HG03064 (cell line): ENCODE measurements at regions not wholly inside any gene's neighbourhood (a gene's known extent, or its start where the extent isn't known, plus 50 kb on each side); places are given as distances from the start of the nearest gene placed in this dataset.

Source experiments
- ATAC-seq: cut with Tn5 transposase; IDR thresholded peaks from one replicate; pipeline ENCODE4 v1.9.1; 2021; ENCODE audit warnings: low read depth; ENCODE audit not compliant: unreplicated experiment

- no peak for ATAC-seq
These were observed 58.4 kb downstream of the HMHB1 start for GRCh38 chr5:143870362-143870761.

DNA sequence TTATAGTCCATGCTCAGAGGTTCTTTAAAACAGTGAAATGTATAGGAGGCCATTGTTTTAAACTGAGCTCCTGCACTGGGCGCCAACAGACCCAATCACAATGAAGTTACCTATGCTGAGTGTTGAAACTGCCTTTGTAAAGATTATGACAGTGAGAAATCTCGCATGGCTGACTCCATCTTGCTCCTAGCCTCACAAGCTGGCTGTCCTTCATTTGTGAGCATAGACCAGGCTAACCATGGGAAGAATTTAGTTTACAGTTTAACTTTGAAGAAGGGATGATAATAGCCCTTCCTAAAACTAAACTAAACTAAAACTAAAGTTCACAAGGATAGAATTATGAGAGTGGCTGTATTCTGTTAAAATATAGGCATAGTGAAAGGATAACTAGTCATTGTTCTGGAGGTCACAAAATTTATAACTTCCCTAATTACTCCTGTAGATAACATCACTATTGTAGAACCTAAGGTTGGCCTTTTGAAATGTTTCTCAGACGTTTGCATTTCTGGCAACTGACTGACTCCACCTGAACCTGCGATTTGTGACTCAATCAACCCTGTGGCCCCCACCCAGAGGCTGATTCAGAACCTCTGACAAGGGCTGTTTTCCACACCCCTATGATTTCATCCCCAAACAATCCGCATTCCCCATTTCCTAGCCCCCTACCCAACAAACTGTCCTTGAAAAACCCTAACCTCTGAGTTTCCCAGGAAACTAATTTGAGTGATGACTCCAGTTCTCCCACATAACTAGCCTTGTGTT lies 59.1 kb downstream of the HMHB1 start:
- no peak for ATAC-seq

DNA sequence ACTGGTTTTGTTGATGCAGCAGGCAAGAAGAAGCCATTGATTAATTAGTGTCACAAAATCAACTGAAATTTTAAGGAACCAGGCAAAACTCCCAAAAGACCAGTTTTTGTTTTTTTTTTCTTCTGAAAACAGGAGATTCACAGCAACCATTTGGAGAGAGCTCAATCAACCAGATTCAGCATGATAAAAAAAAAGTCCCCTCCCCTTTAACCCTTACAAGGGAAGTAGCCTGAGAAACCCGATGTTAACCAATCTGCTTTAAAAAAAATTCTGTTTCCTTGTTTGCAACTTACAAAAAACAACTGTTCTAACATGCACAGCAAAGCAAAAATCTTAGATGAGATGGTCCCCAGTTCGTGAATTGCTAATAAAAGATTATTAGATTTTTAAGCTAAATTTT lies 59.7 kb downstream of the HMHB1 start:
- ATAC-seq = no peak

GRCh38 chr5:143874312-143874711 lies 62.4 kb downstream of the HMHB1 start:
- no peak for ATAC-seq

DNA sequence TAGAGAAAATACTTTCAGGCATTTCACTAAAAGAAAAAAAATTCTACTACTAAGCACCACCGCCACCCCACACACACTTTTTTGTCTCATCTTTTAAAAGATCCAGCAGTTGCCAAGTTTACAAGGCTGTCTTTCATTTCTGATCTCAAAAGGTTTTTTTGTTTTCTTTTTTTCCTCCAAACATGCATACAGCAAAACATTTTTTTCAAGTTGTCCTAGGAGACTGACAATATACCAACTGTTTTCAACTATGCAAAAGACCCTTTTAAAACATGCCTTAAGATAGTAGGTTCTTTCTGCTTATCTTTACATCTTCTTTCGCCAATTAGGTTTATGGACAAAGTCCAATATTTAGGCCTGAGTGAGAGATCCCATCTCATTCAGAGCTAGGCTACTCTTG lies 65.2 kb downstream of the HMHB1 start:
- ATAC-seq = no peak

GRCh38 chr5:143878430-143878829 lies 66.5 kb downstream of the HMHB1 start:
- ATAC-seq = no peak

DNA sequence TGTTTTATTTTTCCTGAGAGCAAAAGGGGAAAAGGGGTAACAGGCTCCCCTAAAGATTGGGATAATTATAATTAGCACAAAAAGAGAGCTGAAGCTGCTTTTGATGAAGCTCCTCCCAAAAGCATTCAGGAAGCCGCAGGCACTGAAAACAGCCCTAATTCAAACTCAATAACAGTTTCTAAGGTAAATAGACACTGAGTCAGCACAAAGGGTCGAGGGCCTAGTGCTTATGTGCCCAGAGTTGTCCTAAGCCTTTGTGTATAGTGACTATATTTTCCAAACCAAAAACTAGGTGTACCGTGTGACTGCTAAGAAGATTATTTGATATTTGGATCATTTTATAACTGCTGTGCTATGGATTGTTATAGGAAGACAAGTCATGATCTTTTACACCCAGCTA lies 67.7 kb downstream of the HMHB1 start:
- ATAC-seq = no peak

DNA sequence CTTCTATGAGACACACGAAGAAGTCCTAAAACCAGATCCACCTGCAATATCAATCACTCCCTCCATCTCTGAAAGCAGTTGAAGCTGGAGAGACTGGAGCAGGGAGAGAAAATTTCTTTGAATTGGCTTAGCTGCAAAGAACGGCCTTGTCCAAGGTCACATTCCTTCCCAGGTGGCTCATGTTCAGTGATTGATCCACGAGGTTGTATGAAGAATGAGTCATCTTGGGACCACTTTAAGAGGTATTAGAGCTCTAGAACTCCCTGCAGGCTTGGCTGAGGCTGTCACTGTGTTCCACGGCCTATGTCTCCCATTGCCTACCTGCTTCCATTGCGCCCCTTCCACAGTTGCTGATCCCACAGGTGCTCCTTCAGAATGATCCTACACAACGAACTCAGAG lies 68.2 kb downstream of the HMHB1 start:
- no peak for ATAC-seq

- no peak for ATAC-seq
These were observed 70.6 kb downstream of the HMHB1 start for GRCh38 chr5:143882520-143882919.

DNA sequence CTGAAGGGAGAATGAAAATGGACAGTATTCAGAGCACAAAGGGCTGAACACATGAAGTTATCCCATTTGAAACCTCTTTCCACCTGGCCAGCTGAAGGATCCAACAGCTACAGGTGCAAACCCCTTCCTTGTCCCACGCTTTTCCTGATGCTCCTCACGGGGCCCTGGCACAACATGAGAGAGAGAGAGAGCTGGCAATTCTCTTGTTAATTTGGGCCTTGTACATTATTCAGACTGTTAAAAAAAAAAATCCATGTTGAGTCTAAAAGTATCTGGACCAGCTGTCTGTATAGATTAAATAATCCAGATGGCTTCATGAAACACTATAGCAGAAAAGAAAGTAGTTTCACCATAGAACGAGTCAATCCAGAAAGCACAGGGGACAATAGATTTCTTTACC lies 74.1 kb downstream of the HMHB1 start:
- ATAC-seq = no peak

GRCh38 chr5:143886651-143887638 lies 75.0 kb downstream of the HMHB1 start:
- no peak for ATAC-seq

DNA sequence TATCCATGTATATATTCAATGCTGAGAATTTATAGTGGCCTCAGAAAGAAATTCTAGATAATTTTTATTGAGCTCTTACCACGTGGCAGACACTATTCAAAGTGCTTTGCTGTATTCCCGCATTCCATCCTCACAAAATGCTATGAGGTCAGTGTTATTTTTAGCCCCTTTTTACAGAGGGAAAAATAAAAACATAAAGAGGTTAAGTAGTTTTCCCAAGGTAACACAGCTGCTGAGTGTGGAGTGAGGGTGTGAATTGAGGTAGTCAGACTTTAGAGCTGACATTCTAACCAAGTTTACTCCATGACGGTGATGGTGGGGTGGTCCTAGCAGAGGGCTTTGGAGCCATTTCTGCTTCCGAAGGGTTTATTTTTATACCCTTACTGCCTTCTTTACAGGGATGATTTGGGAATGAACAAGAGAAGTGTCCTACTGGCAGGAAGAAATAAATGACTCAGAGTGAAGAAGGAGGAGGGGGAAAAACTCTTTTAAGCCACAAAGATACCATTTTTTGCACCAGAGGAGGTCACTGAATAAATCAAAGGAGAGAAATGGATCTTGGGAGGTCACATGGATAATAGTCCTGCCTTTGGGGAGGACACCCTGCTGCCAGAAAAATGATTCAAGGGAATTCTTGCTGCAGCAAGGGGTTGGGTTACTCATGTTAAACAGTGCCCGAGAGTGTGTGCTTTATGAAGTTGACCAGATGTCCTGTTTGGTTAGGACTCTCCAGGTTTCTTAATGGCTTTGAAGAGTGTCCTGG lies 76.1 kb downstream of the HMHB1 start:
- no peak for ATAC-seq

GRCh38 chr5:143888912-143889311 lies 77.0 kb downstream of the HMHB1 start:
- ATAC-seq = no peak

DNA sequence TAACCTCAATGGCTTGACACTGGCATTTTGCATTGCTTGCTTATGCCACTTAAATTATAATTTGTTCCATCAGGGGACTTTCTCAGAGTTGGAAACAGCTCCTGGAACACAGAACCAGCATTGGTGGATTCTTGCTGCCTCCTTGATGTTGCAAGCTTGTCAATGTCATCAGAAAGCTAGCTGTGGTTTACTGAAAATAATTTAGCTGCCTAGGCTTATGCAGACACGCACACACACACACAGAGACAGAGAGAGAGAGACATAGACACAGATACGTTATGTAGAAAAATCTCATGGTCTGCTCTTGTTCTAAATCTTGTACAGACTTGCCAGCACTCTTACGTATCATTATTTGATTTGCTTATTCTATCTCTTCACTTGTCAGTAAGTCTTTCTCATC lies 78.0 kb downstream of the HMHB1 start:
- no peak for ATAC-seq

DNA sequence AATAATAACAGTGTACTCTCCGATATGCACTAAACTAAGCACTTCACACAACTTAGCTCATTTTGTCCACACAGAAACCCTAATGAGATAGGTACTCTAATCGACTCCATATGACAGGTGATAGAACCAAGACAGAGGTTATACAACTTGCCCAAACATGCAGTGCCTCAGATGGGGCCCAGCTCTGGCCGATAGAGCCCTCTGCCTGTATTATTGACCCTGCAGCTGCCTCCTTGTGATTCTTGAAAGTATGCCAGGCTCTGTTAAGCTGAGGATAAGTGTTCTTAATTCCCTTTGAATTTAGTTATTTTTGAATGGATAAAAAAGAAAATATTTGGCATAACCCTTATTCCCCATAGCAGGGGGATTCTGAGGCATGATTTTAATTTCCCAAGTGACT lies 78.5 kb downstream of the HMHB1 start:
- ATAC-seq = no peak

DNA sequence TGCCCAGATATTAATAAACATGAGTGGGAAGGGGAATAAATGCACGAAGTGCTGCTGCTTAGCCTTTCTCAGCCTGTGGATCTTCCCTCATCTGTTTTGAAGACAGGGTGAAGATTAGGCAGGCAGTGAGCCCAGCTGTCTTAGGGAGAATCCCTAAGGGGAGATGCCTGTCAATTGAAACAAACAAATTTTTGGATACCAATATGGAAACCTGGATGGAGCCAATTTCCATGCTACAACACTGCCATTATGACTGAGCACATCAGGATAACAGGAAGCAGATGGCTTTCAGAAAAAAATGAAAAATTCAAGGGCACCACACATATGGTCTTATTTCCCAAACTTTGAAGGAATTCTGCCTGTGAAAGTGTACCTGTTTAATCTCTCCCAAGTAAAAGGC lies 80.3 kb downstream of the HMHB1 start:
- ATAC-seq = no peak

- no peak for ATAC-seq
These were observed 80.9 kb downstream of the HMHB1 start for GRCh38 chr5:143892908-143893307.

DNA sequence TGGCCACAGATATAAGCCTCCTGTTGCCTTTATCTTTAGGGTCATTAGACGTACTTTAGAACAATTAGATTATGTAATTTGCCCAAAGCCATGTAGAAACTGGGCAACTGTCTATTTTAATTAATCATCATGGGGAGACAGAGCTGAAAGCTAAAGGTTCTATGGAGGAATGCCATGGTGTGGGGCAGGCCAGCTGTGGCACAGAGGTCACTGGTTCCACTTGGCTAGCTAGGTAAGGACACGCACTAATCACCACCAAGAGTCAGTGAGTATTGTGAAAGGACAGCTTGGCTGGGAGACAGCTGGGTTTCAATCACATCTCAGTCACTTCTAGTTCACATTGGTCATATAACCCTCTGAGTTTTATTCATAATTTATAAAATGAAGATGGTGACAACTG lies 81.7 kb downstream of the HMHB1 start:
- ATAC-seq = no peak

DNA sequence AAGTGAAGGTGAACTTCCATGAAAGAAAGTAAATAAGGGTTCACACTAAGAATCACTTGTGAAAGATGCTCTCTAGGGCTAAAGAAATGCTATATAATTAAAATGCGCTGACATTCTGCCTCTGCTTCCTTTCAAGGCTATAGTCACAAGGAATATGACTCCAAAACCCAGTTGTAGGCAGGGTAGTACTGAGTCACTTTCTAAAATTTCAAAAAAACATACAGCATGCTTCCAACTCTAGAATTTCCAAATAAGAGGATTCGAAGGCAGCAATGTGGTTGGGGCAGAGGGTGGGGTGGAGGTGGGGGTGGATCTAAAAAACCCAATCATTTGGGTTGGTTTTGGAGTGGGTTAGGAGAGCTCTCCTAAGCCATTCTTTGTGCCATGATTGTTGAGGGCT lies 84.6 kb downstream of the HMHB1 start:
- no peak for ATAC-seq

- ATAC-seq = no peak
These were observed 85.0 kb downstream of the HMHB1 start for GRCh38 chr5:143896966-143897365.

- no peak for ATAC-seq
These were observed 86.4 kb downstream of the HMHB1 start for GRCh38 chr5:143898381-143898780.
